ENCODE measurements at regions not wholly inside any gene's neighbourhood (a gene's known extent, or its start where the extent isn't known, plus 50 kb on each side); places are given as distances from the start of the nearest gene placed in this dataset.

- no peaks in the 10 kb centered on the region for H3K36me3 ChIP-seq (ENCODE audit: insufficient read depth, low read length)
- no peak overlapping the region for H3K4me3 ChIP-seq (ENCODE audit: low read length, poor library complexity, severe bottlenecking)
- TF ChIP-seq EZH2phosphoT487 (IDR thresholded peaks at IDR 0.05; ENCODE audit: borderline replicate concordance): no peak
- no peak for TF ChIP-seq CTCF (conservative IDR thresholded peaks at IDR 0.05; ENCODE audit: low read length)
- H4K20me1 ChIP-seq (ENCODE audit: insufficient read depth, low read length, poor library complexity, severe bottlenecking): no peaks in the 10 kb centered on the region
- no peaks in the 10 kb centered on the region for H3K27me3 ChIP-seq (ENCODE audit: insufficient read depth, low read length, poor library complexity, severe bottlenecking)
- H3K79me2 ChIP-seq (ENCODE audit: insufficient read depth, low read length): no peaks in the 10 kb centered on the region
- no peaks in the 10 kb centered on the region for H3K9me2 ChIP-seq (replicated peaks; ENCODE audit: low read depth, low read length)
- H2AFZ ChIP-seq (ENCODE audit: low read length): no peak overlapping the region
- H3F3A ChIP-seq (ENCODE audit: low read depth): no peaks in the 10 kb centered on the region
- H3K9ac ChIP-seq (ENCODE audit: low read depth, low read length, poor library complexity, severe bottlenecking): no peak overlapping the region
- H3K4me2 ChIP-seq (ENCODE audit: low read depth, low read length, poor library complexity, severe bottlenecking): no peak overlapping the region
- no peaks in the 10 kb centered on the region for H3K4me1 ChIP-seq (ENCODE audit: insufficient read depth, low read length, poor library complexity, severe bottlenecking)
- H3K9me3 ChIP-seq (ENCODE audit: insufficient read depth, low read depth, low read length): no peaks in the 10 kb centered on the region
These were observed 610.0 kb upstream of the CDH2 start for GRCh38 chr18:28786926-28787325.

GRCh38 chr18:28781616-28782362 lies 604.9 kb upstream of the CDH2 start:
- Histone ChIP-seq H3K9me2 (replicated peaks; ENCODE audit: low read depth, low read length) (no peaks in the 10 kb centered on the region), H3F3A (ENCODE audit: low read depth) (no peaks in the 10 kb centered on the region), H4K20me1 (ENCODE audit: insufficient read depth, low read length, poor library complexity, severe bottlenecking) (no peaks in the 10 kb centered on the region), H3K4me3 (ENCODE audit: low read length, poor library complexity, severe bottlenecking) (no peak overlapping the region), H3K36me3 (ENCODE audit: insufficient read depth, low read length) (no peaks in the 10 kb centered on the region), H3K9ac (ENCODE audit: low read depth, low read length, poor library complexity, severe bottlenecking) (no peak overlapping the region), H3K27me3 (ENCODE audit: insufficient read depth, low read length, poor library complexity, severe bottlenecking) (no peaks in the 10 kb centered on the region), H3K79me2 (ENCODE audit: insufficient read depth, low read length) (no peaks in the 10 kb centered on the region), H3K4me1 (ENCODE audit: insufficient read depth, low read length, poor library complexity, severe bottlenecking) (no peaks in the 10 kb centered on the region), H2AFZ (ENCODE audit: low read length) (no peak overlapping the region), H3K9me3 (ENCODE audit: insufficient read depth, low read depth, low read length) (no peaks in the 10 kb centered on the region), H3K4me2 (ENCODE audit: low read depth, low read length, poor library complexity, severe bottlenecking) (no peak overlapping the region)
- TF ChIP-seq EZH2phosphoT487 (IDR thresholded peaks at IDR 0.05; ENCODE audit: borderline replicate concordance) (no peak), CTCF (conservative IDR thresholded peaks at IDR 0.05; ENCODE audit: low read length) (no peak)

- Histone ChIP-seq H3K4me1 (ENCODE audit: insufficient read depth, low read length, poor library complexity, severe bottlenecking) (no peaks in the 10 kb centered on the region), H3K9me2 (replicated peaks; ENCODE audit: low read depth, low read length) (no peaks in the 10 kb centered on the region), H2AFZ (ENCODE audit: low read length) (no peak overlapping the region), H4K20me1 (ENCODE audit: insufficient read depth, low read length, poor library complexity, severe bottlenecking) (no peaks in the 10 kb centered on the region), H3K9me3 (ENCODE audit: insufficient read depth, low read depth, low read length) (no peaks in the 10 kb centered on the region), H3K36me3 (ENCODE audit: insufficient read depth, low read length) (no peaks in the 10 kb centered on the region), H3K4me2 (ENCODE audit: low read depth, low read length, poor library complexity, severe bottlenecking) (no peak overlapping the region), H3K79me2 (ENCODE audit: insufficient read depth, low read length) (no peaks in the 10 kb centered on the region), H3F3A (ENCODE audit: low read depth) (no peaks in the 10 kb centered on the region), H3K9ac (ENCODE audit: low read depth, low read length, poor library complexity, severe bottlenecking) (no peak overlapping the region), H3K4me3 (ENCODE audit: low read length, poor library complexity, severe bottlenecking) (no peak overlapping the region), H3K27me3 (ENCODE audit: insufficient read depth, low read length, poor library complexity, severe bottlenecking) (no peaks in the 10 kb centered on the region)
- TF ChIP-seq CTCF (conservative IDR thresholded peaks at IDR 0.05; ENCODE audit: low read length) (no peak), EZH2phosphoT487 (IDR thresholded peaks at IDR 0.05; ENCODE audit: borderline replicate concordance) (no peak)
These were observed 601.8 kb upstream of the CDH2 start for GRCh38 chr18:28778706-28779105.
